ENCODE measurements at regions not wholly inside any gene's neighbourhood (a gene's known extent, or its start where the extent isn't known, plus 50 kb on each side); places are given as distances from the start of the nearest gene placed in this dataset.

- Mint-ChIP-seq H3K27ac (no peak overlapping the region), H3K9me3 (peaks cover 31% of the 10 kb centered on the region), H3K4me1 (peaks cover 20% of the 10 kb centered on the region), H3K36me3 (ENCODE audit: low read depth) (peaks cover 29% of the 10 kb centered on the region), H3K4me3 (no peak overlapping the region), H3K27me3 (ENCODE audit: insufficient read depth, low read depth, poor library complexity) (peaks cover 11% of the 10 kb centered on the region)
- Histone ChIP-seq H3K4me2 (no peak overlapping the region), H2AFZ (0 out of 2 replicates have a peak overlapping the region, but pooled peaks have one; percentile 18), H3F3A (replicated peaks; ENCODE audit: low read depth) (0 out of 2 replicates have a peak, but pooled peaks cover 4% of the 10 kb centered on the region), H3K4me1 (ENCODE audit: insufficient read depth) (no peaks in the 10 kb centered on the region), H3K4me3 (no peak overlapping the region), H4K20me1 (replicated peaks; ENCODE audit: insufficient read depth) (no peaks in the 10 kb centered on the region), H3K9me2 (ENCODE audit: insufficient read depth) (0 out of 2 replicates have a peak, but pooled peaks cover 20% of the 10 kb centered on the region), H3K27me3 (ENCODE audit: insufficient read depth) (no peaks in the 10 kb centered on the region), H3K27ac (ENCODE audit: low read depth) (no peak overlapping the region), H3K36me3 (ENCODE audit: insufficient read depth) (no peaks in the 10 kb centered on the region), H3K79me2 (replicated peaks; ENCODE audit: insufficient read depth) (no peaks in the 10 kb centered on the region)
- no peak for TF ChIP-seq NANOG (IDR thresholded peaks at IDR 0.05; ENCODE audit: borderline replicate concordance)
- no peak for TF ChIP-seq ETS1 (IDR thresholded peaks at IDR 0.05)
- TF ChIP-seq, protein P1, sequence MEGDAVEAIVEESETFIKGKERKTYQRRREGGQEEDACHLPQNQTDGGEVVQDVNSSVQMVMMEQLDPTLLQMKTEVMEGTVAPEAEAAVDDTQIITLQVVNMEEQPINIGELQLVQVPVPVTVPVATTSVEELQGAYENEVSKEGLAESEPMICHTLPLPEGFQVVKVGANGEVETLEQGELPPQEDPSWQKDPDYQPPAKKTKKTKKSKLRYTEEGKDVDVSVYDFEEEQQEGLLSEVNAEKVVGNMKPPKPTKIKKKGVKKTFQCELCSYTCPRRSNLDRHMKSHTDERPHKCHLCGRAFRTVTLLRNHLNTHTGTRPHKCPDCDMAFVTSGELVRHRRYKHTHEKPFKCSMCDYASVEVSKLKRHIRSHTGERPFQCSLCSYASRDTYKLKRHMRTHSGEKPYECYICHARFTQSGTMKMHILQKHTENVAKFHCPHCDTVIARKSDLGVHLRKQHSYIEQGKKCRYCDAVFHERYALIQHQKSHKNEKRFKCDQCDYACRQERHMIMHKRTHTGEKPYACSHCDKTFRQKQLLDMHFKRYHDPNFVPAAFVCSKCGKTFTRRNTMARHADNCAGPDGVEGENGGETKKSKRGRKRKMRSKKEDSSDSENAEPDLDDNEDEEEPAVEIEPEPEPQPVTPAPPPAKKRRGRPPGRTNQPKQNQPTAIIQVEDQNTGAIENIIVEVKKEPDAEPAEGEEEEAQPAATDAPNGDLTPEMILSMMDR (conservative IDR thresholded peaks at IDR 0.05; ENCODE audit: low read depth in 2 of 2): no peak
- TF ChIP-seq JUNB (IDR thresholded peaks at IDR 0.05; ENCODE audit: unreplicated experiment): no peak
- TF ChIP-seq STAT1 (IDR thresholded peaks at IDR 0.05; ENCODE audit: unreplicated experiment): no peak
- no peak for TF ChIP-seq ZNF462 (CRISPR knock-in tag; IDR thresholded peaks at IDR 0.05)
- no peak for TF ChIP-seq ZNF331 (CRISPR knock-in tag; IDR thresholded peaks at IDR 0.05; ENCODE audit: low read depth)
- no peak for TF ChIP-seq CREB1 (CRISPR knock-in tag; IDR thresholded peaks at IDR 0.05; ENCODE audit: low read depth)
- no peak for TF ChIP-seq EZH2phosphoT487 (IDR thresholded peaks at IDR 0.05; ENCODE audit: unreplicated experiment)
- TF ChIP-seq POLR2AphosphoS5 (IDR thresholded peaks at IDR 0.05; ENCODE audit: low read depth): no peak
- TF ChIP-seq, protein P2, sequence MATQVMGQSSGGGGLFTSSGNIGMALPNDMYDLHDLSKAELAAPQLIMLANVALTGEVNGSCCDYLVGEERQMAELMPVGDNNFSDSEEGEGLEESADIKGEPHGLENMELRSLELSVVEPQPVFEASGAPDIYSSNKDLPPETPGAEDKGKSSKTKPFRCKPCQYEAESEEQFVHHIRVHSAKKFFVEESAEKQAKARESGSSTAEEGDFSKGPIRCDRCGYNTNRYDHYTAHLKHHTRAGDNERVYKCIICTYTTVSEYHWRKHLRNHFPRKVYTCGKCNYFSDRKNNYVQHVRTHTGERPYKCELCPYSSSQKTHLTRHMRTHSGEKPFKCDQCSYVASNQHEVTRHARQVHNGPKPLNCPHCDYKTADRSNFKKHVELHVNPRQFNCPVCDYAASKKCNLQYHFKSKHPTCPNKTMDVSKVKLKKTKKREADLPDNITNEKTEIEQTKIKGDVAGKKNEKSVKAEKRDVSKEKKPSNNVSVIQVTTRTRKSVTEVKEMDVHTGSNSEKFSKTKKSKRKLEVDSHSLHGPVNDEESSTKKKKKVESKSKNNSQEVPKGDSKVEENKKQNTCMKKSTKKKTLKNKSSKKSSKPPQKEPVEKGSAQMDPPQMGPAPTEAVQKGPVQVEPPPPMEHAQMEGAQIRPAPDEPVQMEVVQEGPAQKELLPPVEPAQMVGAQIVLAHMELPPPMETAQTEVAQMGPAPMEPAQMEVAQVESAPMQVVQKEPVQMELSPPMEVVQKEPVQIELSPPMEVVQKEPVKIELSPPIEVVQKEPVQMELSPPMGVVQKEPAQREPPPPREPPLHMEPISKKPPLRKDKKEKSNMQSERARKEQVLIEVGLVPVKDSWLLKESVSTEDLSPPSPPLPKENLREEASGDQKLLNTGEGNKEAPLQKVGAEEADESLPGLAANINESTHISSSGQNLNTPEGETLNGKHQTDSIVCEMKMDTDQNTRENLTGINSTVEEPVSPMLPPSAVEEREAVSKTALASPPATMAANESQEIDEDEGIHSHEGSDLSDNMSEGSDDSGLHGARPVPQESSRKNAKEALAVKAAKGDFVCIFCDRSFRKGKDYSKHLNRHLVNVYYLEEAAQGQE (IDR thresholded peaks at IDR 0.05; ENCODE audit: unreplicated experiment): no peak
- TF ChIP-seq ZNF114 (CRISPR knock-in tag; IDR thresholded peaks at IDR 0.05): no peak
- no peak for TF ChIP-seq EZH2 (IDR thresholded peaks at IDR 0.05; ENCODE audit: low read depth, unreplicated experiment)
- ATAC-seq (no peak), DNase-seq (ENCODE audit: low spot score) (no peak)
Measured at GRCh38 chr2:226647621-226648518, 151.8 kb downstream of the IRS1 start.
